NB4 (cell line): ENCODE measurements at regions not wholly inside any gene's neighbourhood (a gene's known extent, or its start where the extent isn't known, plus 50 kb on each side); places are given as distances from the start of the nearest gene placed in this dataset.

ENCODE experiments used
- CTCF ChIP-seq: IDR thresholded peaks from one replicate; pipeline ENCODE4 v1.5.1; 2012; ENCODE audit warnings: low read depth, low read length
- MYC ChIP-seq: IDR thresholded peaks from 2 replicates; pipeline ENCODE4 v1.6.1; 2011; ENCODE audit warnings: low read depth, low read length

- TF ChIP-seq MYC (no peak), CTCF (no peak)
These were observed 186.3 kb downstream of the MARCHF11 start for GRCh38 chr5:15993334-15993733.
